ENCODE measurements at regions not wholly inside any gene's neighbourhood (a gene's known extent, or its start where the extent isn't known, plus 50 kb on each side); places are given as distances from the start of the nearest gene placed in this dataset.

GRCh38 chr3:148203297-148204010, 494.2 kb upstream of the AGTR1 start:
- H3K27ac Mint-ChIP-seq = no peak overlapping the region
- no peaks in the 10 kb centered on the region for H3K36me3 Mint-ChIP-seq (ENCODE audit: low read depth)
- peaks cover 4% of the 10 kb centered on the region for H3K9me3 Mint-ChIP-seq
- no peaks in the 10 kb centered on the region for H3K27me3 Mint-ChIP-seq (ENCODE audit: low read depth)
- H3K4me3 Mint-ChIP-seq = no peak overlapping the region
- H3K4me1 Mint-ChIP-seq (ENCODE audit: low read depth) = no peaks in the 10 kb centered on the region

DNA sequence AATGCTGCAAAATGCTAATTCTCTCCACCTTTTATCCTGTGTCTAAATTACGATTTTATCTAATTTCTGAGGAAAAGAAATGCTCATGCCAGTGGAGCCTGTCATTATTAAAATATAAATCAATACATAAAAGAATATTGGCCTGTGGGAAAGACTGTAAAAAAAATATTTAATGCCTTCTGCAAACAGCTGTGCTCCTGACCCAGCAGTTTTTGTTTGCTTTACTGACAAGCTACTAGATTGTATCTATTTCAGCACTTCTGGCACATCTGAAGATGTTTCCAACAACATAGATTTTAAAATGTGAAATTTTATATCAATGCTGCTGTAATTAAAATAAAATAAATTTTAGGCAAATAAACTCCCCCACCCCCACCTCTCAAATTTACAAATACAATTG, 493.6 kb upstream of the AGTR1 start:
- H3K27ac Mint-ChIP-seq = no peak overlapping the region
- H3K4me1 Mint-ChIP-seq (ENCODE audit: low read depth) = no peaks in the 10 kb centered on the region
- peaks cover 4% of the 10 kb centered on the region for H3K9me3 Mint-ChIP-seq
- H3K36me3 Mint-ChIP-seq (ENCODE audit: low read depth) = no peaks in the 10 kb centered on the region
- H3K27me3 Mint-ChIP-seq (ENCODE audit: low read depth) = no peaks in the 10 kb centered on the region
- H3K4me3 Mint-ChIP-seq = no peak overlapping the region

DNA sequence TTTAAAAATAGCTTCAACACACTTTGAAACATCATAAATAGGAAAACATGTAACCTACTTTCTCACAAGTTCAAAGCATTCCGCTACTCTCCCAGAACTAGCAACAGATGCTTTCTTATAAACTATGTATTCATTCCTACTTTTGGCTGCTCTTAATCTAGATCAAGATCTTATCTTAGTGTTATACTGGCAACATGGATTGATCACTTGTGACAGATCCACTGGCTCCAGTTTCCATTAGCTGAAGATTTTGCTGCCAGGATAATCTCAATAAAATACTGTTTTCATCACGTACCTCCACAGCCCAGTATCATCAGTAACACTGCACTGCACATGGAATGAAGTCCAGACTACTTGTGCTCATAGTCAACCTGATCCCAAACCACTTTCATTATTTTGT, 491.7 kb upstream of the AGTR1 start:
- Mint-ChIP-seq H3K4me3 (no peak overlapping the region), H3K27ac (no peak overlapping the region), H3K27me3 (ENCODE audit: low read depth) (no peaks in the 10 kb centered on the region), H3K36me3 (ENCODE audit: low read depth) (no peaks in the 10 kb centered on the region), H3K4me1 (ENCODE audit: low read depth) (no peaks in the 10 kb centered on the region), H3K9me3 (no peaks in the 10 kb centered on the region)

GRCh38 chr3:148206446-148206845, 491.3 kb upstream of the AGTR1 start:
- Mint-ChIP-seq H3K4me3 (no peak overlapping the region), H3K27me3 (ENCODE audit: low read depth) (no peaks in the 10 kb centered on the region), H3K27ac (no peak overlapping the region), H3K4me1 (ENCODE audit: low read depth) (no peaks in the 10 kb centered on the region), H3K9me3 (no peaks in the 10 kb centered on the region), H3K36me3 (ENCODE audit: low read depth) (no peaks in the 10 kb centered on the region)

DNA sequence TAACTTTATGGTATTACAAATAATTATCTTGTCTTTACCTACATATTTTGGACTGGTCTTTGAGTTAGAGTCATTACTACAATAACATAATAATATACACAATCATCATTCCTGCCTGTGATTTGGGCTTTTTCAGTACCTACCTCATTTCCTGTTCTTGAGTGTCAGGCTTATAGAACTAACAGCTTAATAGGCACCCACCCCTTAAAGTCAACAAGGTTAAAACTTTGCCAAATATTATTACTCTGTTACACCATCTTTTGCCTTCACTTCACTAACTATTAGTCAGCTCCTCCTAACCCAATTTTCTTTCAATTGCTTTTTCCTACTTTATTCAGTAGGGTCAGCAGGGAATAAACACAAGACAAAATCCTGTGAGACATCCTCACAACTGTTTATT, 488.7 kb upstream of the AGTR1 start:
- Mint-ChIP-seq H3K4me1 (ENCODE audit: low read depth) (no peaks in the 10 kb centered on the region), H3K9me3 (no peaks in the 10 kb centered on the region), H3K4me3 (no peak overlapping the region), H3K27ac (no peak overlapping the region), H3K36me3 (ENCODE audit: low read depth) (no peaks in the 10 kb centered on the region), H3K27me3 (ENCODE audit: low read depth) (no peaks in the 10 kb centered on the region)

DNA sequence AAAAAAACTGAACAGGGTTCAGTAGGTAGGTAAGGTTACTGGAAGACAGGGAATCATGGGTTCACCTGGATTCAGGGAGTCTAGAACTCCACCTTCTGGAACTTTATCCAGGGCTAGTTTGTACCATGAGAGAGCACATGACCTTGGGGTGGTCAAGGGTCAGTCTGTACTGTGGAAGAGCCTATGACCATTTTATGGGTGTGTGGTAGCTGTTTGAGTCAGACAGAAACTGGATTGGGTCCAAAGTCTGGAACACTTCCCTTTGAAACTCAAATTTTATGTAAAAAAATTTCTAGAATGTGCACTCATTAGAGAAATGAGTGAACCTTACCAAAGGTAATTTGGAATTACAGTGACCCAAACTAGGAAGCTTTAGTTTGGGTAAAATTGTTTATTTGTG, 486.0 kb upstream of the AGTR1 start:
- Mint-ChIP-seq H3K36me3 (ENCODE audit: low read depth) (no peaks in the 10 kb centered on the region), H3K4me1 (ENCODE audit: low read depth) (no peaks in the 10 kb centered on the region), H3K27ac (no peak overlapping the region), H3K4me3 (no peak overlapping the region), H3K9me3 (no peaks in the 10 kb centered on the region), H3K27me3 (ENCODE audit: low read depth) (no peaks in the 10 kb centered on the region)

GRCh38 chr3:148214705-148215104, 483.0 kb upstream of the AGTR1 start:
- Mint-ChIP-seq H3K4me3 (no peak overlapping the region), H3K27ac (no peak overlapping the region), H3K9me3 (no peaks in the 10 kb centered on the region), H3K4me1 (ENCODE audit: low read depth) (no peaks in the 10 kb centered on the region), H3K27me3 (ENCODE audit: low read depth) (no peaks in the 10 kb centered on the region), H3K36me3 (ENCODE audit: low read depth) (no peaks in the 10 kb centered on the region)

GRCh38 chr3:148217317-148217716, 480.4 kb upstream of the AGTR1 start:
- no peaks in the 10 kb centered on the region for H3K36me3 Mint-ChIP-seq (ENCODE audit: low read depth)

GRCh38 chr3:148218222-148218621, 479.5 kb upstream of the AGTR1 start:
- H3K4me3 Mint-ChIP-seq = no peak overlapping the region

More at GRCh38 chr3:148217317-148217716, 480.4 kb upstream of the AGTR1 start:
- no peaks in the 10 kb centered on the region for H3K4me1 Mint-ChIP-seq (ENCODE audit: low read depth)
- H3K9me3 Mint-ChIP-seq = no peaks in the 10 kb centered on the region
- no peak overlapping the region for H3K27ac Mint-ChIP-seq
- no peak overlapping the region for H3K4me3 Mint-ChIP-seq
- H3K27me3 Mint-ChIP-seq (ENCODE audit: low read depth) = no peaks in the 10 kb centered on the region

DNA sequence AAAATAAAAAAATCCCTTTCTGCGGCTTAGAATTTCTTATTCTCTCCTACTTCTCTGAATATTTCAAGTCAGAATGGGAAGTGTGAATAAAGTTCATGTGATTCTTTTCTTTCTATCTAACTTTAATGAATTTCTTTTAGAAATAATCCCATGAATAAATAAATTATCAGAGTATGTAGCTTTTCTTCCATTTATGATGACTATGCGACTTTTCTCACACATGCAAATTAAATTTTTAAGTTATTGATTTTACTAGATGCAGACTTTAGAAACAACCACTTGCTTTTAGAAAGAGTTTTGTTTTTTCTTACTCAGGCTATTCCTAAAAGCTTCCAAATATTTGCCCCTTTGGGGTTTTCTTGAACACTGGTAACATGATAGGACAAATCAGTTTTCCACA, 477.7 kb upstream of the AGTR1 start:
- H3K9me3 Mint-ChIP-seq = no peaks in the 10 kb centered on the region
- H3K27me3 Mint-ChIP-seq (ENCODE audit: low read depth) = no peaks in the 10 kb centered on the region
- H3K36me3 Mint-ChIP-seq (ENCODE audit: low read depth) = no peaks in the 10 kb centered on the region
- H3K27ac Mint-ChIP-seq = no peak overlapping the region
- H3K4me3 Mint-ChIP-seq = no peak overlapping the region
- no peaks in the 10 kb centered on the region for H3K4me1 Mint-ChIP-seq (ENCODE audit: low read depth)

More at GRCh38 chr3:148218222-148218621, 479.5 kb upstream of the AGTR1 start:
- H3K27ac Mint-ChIP-seq = no peak overlapping the region
- no peaks in the 10 kb centered on the region for H3K9me3 Mint-ChIP-seq
- no peaks in the 10 kb centered on the region for H3K36me3 Mint-ChIP-seq (ENCODE audit: low read depth)
- no peaks in the 10 kb centered on the region for H3K4me1 Mint-ChIP-seq (ENCODE audit: low read depth)
- no peaks in the 10 kb centered on the region for H3K27me3 Mint-ChIP-seq (ENCODE audit: low read depth)

GRCh38 chr3:148221303-148221702, 476.4 kb upstream of the AGTR1 start:
- H3K4me3 Mint-ChIP-seq = no peak overlapping the region
- no peaks in the 10 kb centered on the region for H3K9me3 Mint-ChIP-seq
- no peaks in the 10 kb centered on the region for H3K27me3 Mint-ChIP-seq (ENCODE audit: low read depth)
- no peak overlapping the region for H3K27ac Mint-ChIP-seq
- no peaks in the 10 kb centered on the region for H3K36me3 Mint-ChIP-seq (ENCODE audit: low read depth)
- no peaks in the 10 kb centered on the region for H3K4me1 Mint-ChIP-seq (ENCODE audit: low read depth)

DNA sequence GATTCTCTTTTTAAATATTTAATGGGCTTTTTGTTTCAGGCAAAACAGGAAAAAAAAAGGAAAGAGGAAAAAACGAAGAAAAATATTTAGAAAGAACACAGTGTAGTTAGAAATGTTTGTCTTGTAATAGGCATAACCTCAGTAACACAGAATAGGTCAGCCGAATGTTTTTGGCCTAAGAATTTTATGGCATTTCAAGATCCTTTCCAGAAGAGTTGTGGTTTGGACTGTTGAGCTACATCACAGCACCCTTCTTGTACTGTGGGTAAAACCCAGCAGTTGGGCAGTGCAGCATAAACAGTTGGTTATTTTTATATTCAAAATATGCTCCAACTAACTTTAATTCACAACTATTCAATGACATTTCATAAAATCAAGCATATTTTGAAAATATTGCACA, 474.4 kb upstream of the AGTR1 start:
- Mint-ChIP-seq H3K27me3 (ENCODE audit: low read depth) (no peaks in the 10 kb centered on the region), H3K4me3 (no peak overlapping the region), H3K9me3 (no peaks in the 10 kb centered on the region), H3K36me3 (ENCODE audit: low read depth) (no peaks in the 10 kb centered on the region), H3K27ac (no peak overlapping the region), H3K4me1 (ENCODE audit: low read depth) (no peaks in the 10 kb centered on the region)

DNA sequence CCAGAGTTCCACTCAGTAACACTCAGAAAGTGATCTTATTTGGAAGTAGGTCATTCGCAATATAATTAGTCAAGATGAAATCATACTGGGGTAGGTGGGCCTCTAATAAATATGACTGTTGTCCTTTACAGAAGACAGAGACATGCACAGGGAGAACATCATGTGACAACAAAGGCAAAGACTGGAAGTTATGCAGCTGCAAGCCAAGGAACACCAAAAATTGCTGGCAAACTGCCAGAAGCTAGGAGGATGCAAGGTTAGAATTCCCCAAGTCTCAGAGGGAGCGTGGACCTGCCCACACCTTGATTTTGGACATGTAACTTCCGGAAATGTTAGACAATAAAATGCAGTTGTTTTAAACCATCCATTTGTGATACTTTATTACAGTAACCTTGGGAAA, 471.5 kb upstream of the AGTR1 start:
- Mint-ChIP-seq H3K27ac (no peak overlapping the region), H3K36me3 (ENCODE audit: low read depth) (no peaks in the 10 kb centered on the region), H3K4me3 (no peak overlapping the region), H3K9me3 (no peaks in the 10 kb centered on the region), H3K27me3 (ENCODE audit: low read depth) (no peaks in the 10 kb centered on the region), H3K4me1 (ENCODE audit: low read depth) (no peaks in the 10 kb centered on the region)

DNA sequence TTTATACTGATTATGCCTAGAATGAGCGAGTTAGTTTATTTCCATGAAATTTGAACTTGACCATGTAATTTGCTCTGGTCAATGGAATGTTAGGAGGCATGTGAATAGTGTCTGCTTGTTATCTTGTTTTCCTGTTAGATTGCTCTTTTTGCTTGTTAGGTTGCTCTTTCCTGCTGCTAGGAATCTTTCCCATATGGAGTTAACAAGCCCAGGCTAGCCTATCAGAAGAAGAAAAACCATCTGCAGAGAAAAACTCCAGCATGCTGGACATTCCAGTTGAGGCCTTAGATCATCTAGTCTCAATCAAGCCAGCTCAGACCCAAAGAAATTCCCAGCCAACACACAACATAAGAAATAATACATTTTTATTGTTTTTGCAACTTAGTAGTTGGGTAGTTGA, 470.2 kb upstream of the AGTR1 start:
- no peaks in the 10 kb centered on the region for H3K27me3 Mint-ChIP-seq (ENCODE audit: low read depth)
- no peaks in the 10 kb centered on the region for H3K4me1 Mint-ChIP-seq (ENCODE audit: low read depth)
- no peak overlapping the region for H3K4me3 Mint-ChIP-seq
- H3K36me3 Mint-ChIP-seq (ENCODE audit: low read depth) = no peaks in the 10 kb centered on the region
- no peak overlapping the region for H3K27ac Mint-ChIP-seq
- H3K9me3 Mint-ChIP-seq = no peaks in the 10 kb centered on the region

DNA sequence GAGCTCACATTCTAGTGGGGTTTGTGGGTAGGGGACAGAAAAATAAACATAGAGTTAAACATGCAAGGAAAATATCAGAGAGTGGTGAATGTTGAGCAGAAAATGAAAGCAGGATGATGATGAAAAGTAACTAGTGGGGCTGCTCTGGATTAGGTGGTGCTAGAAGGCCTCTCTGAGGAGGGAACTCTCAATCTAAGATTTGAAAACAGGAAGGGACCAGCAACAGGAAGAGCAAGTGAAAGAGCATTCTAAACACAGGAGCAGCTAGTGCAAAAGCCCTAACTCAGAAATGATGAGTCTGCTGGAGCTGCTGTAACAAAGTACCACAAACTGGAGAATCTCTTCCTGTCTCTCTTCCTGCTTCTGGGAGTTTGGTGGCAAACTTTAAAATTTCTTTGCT, 468.6 kb upstream of the AGTR1 start:
- H3K4me3 Mint-ChIP-seq = no peak overlapping the region
- H3K9me3 Mint-ChIP-seq = no peaks in the 10 kb centered on the region
- no peaks in the 10 kb centered on the region for H3K27me3 Mint-ChIP-seq (ENCODE audit: low read depth)
- no peaks in the 10 kb centered on the region for H3K4me1 Mint-ChIP-seq (ENCODE audit: low read depth)
- no peaks in the 10 kb centered on the region for H3K36me3 Mint-ChIP-seq (ENCODE audit: low read depth)
- no peak overlapping the region for H3K27ac Mint-ChIP-seq

DNA sequence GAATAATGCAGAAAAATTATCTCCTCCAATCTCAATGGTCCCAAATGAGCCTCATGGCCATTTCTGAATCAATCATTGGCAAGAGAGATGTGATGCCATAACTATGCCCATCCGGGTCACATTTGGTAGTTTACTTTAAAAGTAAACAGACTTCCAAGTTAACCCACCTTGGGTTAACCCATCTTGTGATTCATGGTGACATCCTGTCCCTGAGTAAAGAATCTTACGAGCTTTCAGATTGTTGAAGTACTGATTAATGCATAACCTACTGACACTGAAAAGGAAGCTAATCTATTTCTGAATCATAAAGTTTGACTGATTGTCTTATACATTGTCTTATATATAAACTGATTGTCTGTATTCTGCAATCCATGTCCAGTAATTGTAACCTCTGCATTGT, 467.2 kb upstream of the AGTR1 start:
- Mint-ChIP-seq H3K27me3 (ENCODE audit: low read depth) (no peaks in the 10 kb centered on the region), H3K4me1 (ENCODE audit: low read depth) (no peaks in the 10 kb centered on the region), H3K4me3 (no peak overlapping the region), H3K9me3 (no peaks in the 10 kb centered on the region), H3K36me3 (ENCODE audit: low read depth) (no peaks in the 10 kb centered on the region), H3K27ac (no peak overlapping the region)

Measured in T-helper 1 cell treated with Interleukin-12 subunit alpha and Interleukin-12 subunit beta and Interleukin-4 antibody, amounts not matched to agents 30 μg/mL and 1 μg/mL, for 36 hours (primary cell).